IPS-18c (cell line): ENCODE measurements at regions not wholly inside any gene's neighbourhood (a gene's known extent, or its start where the extent isn't known, plus 50 kb on each side); places are given as distances from the start of the nearest gene placed in this dataset.

Experiments used
- H3K4me3 ChIP-seq: 2 replicates; pipeline ENCODE4 v1.7.0; 2013; ENCODE audit warnings: low read depth, mild to moderate bottlenecking, low read length, moderate library complexity; ENCODE audit not compliant: insufficient read depth
- H3K9me3 ChIP-seq: one replicate; pipeline ENCODE4 v1.6.1; 2013; ENCODE audit warnings: mild to moderate bottlenecking, low read length, moderate library complexity; ENCODE audit not compliant: control insufficient read depth, insufficient read depth

GRCh38 chr11:119796363-119797060 lies 67.5 kb upstream of the NECTIN1 start:
- Histone ChIP-seq H3K4me3 (no peak overlapping the region), H3K9me3 (no peaks in the 10 kb centered on the region)

- Histone ChIP-seq H3K4me3 (peak overlapping the region; percentile 15; the same call in 1 of the 2 replicates), H3K9me3 (no peaks in the 10 kb centered on the region)
Observed at GRCh38 chr11:119795690-119796089, 66.7 kb upstream of the NECTIN1 start.

- H3K4me3 ChIP-seq, result peak overlapping the region; percentile 15; the same call in 1 of the 2 replicates
- H3K9me3 ChIP-seq, result no peaks in the 10 kb centered on the region
Observed at GRCh38 chr11:119795231-119795630, 66.2 kb upstream of the NECTIN1 start.

- Histone ChIP-seq H3K4me3 (no peak overlapping the region; the same call in 1 of the 2 replicates), H3K9me3 (no peaks in the 10 kb centered on the region)
Observed at GRCh38 chr11:119794756-119795155, 65.8 kb upstream of the NECTIN1 start.

- H3K4me3 ChIP-seq, result no peak overlapping the region; the same call in 1 of the 2 replicates
Observed at GRCh38 chr11:119794141-119794665, 65.2 kb upstream of the NECTIN1 start.

GRCh38 chr11:119793335-119793984 lies 64.5 kb upstream of the NECTIN1 start:
- H3K4me3 ChIP-seq, result no peak overlapping the region

More at GRCh38 chr11:119794141-119794665, 65.2 kb upstream of the NECTIN1 start:
- H3K9me3 ChIP-seq, result no peaks in the 10 kb centered on the region

GRCh38 chr11:119791701-119792151 lies 62.7 kb upstream of the NECTIN1 start:
- Histone ChIP-seq H3K9me3 (no peaks in the 10 kb centered on the region), H3K4me3 (no peak overlapping the region; the same call in 1 of the 2 replicates)

More at GRCh38 chr11:119793335-119793984, 64.5 kb upstream of the NECTIN1 start:
- no peaks in the 10 kb centered on the region for H3K9me3 ChIP-seq

GRCh38 chr11:119791047-119791446 lies 62.0 kb upstream of the NECTIN1 start:
- Histone ChIP-seq H3K9me3 (no peaks in the 10 kb centered on the region), H3K4me3 (no peak overlapping the region; the same call in 1 of the 2 replicates)

GRCh38 chr11:119790476-119790875 lies 61.5 kb upstream of the NECTIN1 start:
- no peak overlapping the region; the same call in 1 of the 2 replicates for H3K4me3 ChIP-seq
- H3K9me3 ChIP-seq, result no peaks in the 10 kb centered on the region

- Histone ChIP-seq H3K9me3 (no peaks in the 10 kb centered on the region), H3K4me3 (no peak overlapping the region)
Observed at GRCh38 chr11:119789766-119790407, 60.9 kb upstream of the NECTIN1 start.

GRCh38 chr11:119788911-119789560 lies 60.0 kb upstream of the NECTIN1 start:
- no peaks in the 10 kb centered on the region for H3K9me3 ChIP-seq
- no peak overlapping the region for H3K4me3 ChIP-seq

- H3K4me3 ChIP-seq, result no peak overlapping the region
Observed at GRCh38 chr11:119788096-119788883, 59.3 kb upstream of the NECTIN1 start.

GRCh38 chr11:119787074-119787461 lies 58.1 kb upstream of the NECTIN1 start:
- Histone ChIP-seq H3K4me3 (no peak overlapping the region), H3K9me3 (no peaks in the 10 kb centered on the region)

More at GRCh38 chr11:119788096-119788883, 59.3 kb upstream of the NECTIN1 start:
- no peaks in the 10 kb centered on the region for H3K9me3 ChIP-seq

- Histone ChIP-seq H3K4me3 (no peak overlapping the region), H3K9me3 (no peaks in the 10 kb centered on the region)
Observed at GRCh38 chr11:119786431-119787073, 57.6 kb upstream of the NECTIN1 start.

GRCh38 chr11:119785131-119785530 lies 56.1 kb upstream of the NECTIN1 start:
- Histone ChIP-seq H3K4me3 (no peak overlapping the region), H3K9me3 (no peaks in the 10 kb centered on the region)

GRCh38 chr11:119784421-119784820 lies 55.4 kb upstream of the NECTIN1 start:
- Histone ChIP-seq H3K9me3 (no peaks in the 10 kb centered on the region), H3K4me3 (no peak overlapping the region)
